RPMI7951 (cell line): ENCODE measurements at regions not wholly inside any gene's neighbourhood (a gene's known extent, or its start where the extent isn't known, plus 50 kb on each side); places are given as distances from the start of the nearest gene placed in this dataset.

ENCODE experiments used
- DNase-seq: peaks from one replicate; pipeline ENCODE4 v3.0.0-alpha.2; 2012; ENCODE audit warnings: low read depth

GRCh38 chr4:157973297-157973696 lies 199.5 kb downstream of the GASK1B start:
- no peak for DNase-seq

- DNase-seq, result peak; percentile 42
Observed at GRCh38 chr4:157964463-157964862, 208.4 kb downstream of the GASK1B start.

GRCh38 chr4:157961229-157961990 lies 211.4 kb downstream of the GASK1B start:
- no peak for DNase-seq

- DNase-seq, result no peak
Observed at GRCh38 chr4:157957905-157958304, 214.9 kb downstream of the GASK1B start.

- DNase-seq, result no peak
Observed at GRCh38 chr4:157942017-157942416, 230.8 kb downstream of the GASK1B start.

GRCh38 chr4:157934151-157934550 lies 238.7 kb downstream of the GASK1B start:
- DNase-seq, result no peak

- no peak for DNase-seq
Observed at GRCh38 chr4:157932936-157933335, 239.9 kb downstream of the GASK1B start.

- DNase-seq, result no peak
Observed at GRCh38 chr4:157929486-157929885, 243.3 kb downstream of the GASK1B start.

- DNase-seq, result no peak
Observed at GRCh38 chr4:157918036-157918832, 254.6 kb downstream of the GASK1B start.

- no peak for DNase-seq
Observed at GRCh38 chr4:157912212-157912611, 260.6 kb downstream of the GASK1B start.

GRCh38 chr4:157911662-157912061 lies 261.2 kb downstream of the GASK1B start:
- no peak for DNase-seq

GRCh38 chr4:157908691-157909090 lies 264.1 kb downstream of the GASK1B start:
- DNase-seq, result no peak

GRCh38 chr4:157908031-157908430 lies 264.8 kb downstream of the GASK1B start:
- no peak for DNase-seq

- no peak for DNase-seq
Observed at GRCh38 chr4:157907226-157907946, 265.4 kb downstream of the GASK1B start.

GRCh38 chr4:157898836-157899605 lies 273.8 kb downstream of the GASK1B start:
- peak; percentile 10 for DNase-seq

- no peak for DNase-seq
Observed at GRCh38 chr4:157897855-157898370, 274.9 kb downstream of the GASK1B start.

- no peak for DNase-seq
Observed at GRCh38 chr4:157896726-157897125, 276.1 kb downstream of the GASK1B start.

- DNase-seq, result no peak
Observed at GRCh38 chr4:157895205-157895604, 277.6 kb downstream of the GASK1B start.

GRCh38 chr4:157889788-157890187 lies 283.0 kb downstream of the GASK1B start:
- no peak for DNase-seq

GRCh38 chr4:157888281-157888680 lies 284.5 kb downstream of the GASK1B start:
- DNase-seq, result no peak

- no peak for DNase-seq
Observed at GRCh38 chr4:157887316-157887715, 285.5 kb downstream of the GASK1B start.
